GM18870 (cell line): ENCODE measurements at regions not wholly inside any gene's neighbourhood (a gene's known extent, or its start where the extent isn't known, plus 50 kb on each side); places are given as distances from the start of the nearest gene placed in this dataset.
A peak's percentile ranks its signal among the peaks of the same experiment; 100 is the strongest.

ENCODE experiments used
- ATAC-seq: cut with Tn5 transposase; IDR thresholded peaks from one replicate; pipeline ENCODE4 v1.9.1; 2021; ENCODE audit warnings: moderate library complexity; ENCODE audit not compliant: unreplicated experiment

DNA sequence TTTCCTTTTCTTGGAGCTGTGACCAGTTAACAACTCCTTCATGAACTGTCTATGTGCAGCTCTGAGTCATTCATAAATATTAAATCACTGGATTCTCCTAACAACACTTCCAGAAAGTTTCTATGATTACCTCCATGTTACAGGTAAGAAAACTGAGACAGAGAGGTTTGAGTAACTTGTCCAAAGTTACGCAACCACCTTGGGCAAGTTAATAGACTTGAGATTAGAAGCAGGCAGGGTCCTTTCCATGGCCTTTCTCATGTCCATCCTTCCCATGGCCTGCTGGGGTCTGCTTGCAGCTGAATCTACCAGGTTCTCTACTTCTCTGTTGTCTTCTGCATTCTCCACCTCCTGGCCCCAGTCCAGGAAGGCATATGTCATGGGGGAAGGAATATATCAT, 648.8 kb upstream of the MKI67 start:
- ATAC-seq: no peak

DNA sequence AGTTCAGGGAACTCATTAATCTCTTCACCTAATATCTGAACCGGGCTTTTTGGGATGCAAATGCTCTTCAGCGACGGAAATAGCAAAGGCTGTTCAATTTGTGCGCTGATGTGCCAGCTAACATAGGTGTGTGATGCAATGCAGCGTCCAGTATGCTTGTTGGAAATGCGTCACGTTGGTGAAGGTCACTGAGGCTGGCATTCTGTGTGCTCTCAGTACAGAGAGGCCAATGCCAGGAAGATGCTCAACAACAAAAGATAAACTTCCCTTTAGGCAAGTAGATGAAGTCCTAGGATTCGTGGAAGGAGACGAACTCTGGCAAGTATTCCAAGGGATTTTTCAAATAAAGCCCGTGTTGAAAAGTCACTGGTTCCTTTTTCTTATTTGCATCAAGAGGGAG, 649.5 kb upstream of the MKI67 start:
- no peak for ATAC-seq

DNA sequence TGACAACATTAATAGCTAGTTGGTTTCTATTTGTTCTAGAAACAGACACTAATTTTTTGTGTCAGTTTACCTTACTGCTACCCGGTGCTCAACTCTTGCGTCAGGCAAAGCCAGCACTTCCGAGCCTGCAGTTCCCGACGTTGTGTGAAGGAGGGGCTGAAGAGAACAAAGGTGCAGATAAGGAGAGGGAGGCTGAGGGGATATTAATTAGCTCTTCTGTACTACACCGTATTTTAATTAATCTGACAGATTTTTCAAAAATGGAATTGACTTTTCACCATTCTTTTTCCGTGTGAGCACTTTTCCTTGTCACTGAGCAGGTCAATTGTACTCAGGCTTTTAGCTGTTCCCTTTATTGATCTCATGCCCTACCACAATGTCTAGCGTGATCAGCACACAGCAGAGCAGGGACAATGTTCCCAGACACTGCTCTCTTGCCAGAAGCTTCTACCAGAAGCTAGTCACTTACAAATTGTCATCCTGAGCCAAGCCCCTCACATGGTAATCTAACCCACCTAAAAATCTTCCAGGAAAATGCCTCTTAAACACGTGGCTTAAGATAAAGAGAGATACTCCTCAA, 650.5 kb upstream of the MKI67 start:
- no peak for ATAC-seq

DNA sequence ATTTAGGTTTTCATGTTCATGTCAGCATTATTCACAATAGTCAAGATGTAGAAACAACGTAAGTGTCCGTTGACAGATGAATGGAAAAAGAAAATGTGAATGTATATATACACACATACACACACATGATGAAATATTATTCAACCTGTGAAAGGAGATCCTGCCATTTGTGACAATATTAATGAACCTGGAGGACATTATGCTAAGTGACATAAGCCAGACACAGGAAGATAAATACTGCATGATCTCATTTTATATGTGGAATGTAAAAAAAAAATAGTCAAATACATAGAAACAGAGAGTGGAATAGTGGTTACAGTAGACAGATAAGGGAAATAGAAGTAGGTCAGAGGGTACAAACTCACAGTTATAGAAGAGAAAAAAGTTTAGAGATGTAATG, 651.1 kb upstream of the MKI67 start:
- ATAC-seq: no peak

DNA sequence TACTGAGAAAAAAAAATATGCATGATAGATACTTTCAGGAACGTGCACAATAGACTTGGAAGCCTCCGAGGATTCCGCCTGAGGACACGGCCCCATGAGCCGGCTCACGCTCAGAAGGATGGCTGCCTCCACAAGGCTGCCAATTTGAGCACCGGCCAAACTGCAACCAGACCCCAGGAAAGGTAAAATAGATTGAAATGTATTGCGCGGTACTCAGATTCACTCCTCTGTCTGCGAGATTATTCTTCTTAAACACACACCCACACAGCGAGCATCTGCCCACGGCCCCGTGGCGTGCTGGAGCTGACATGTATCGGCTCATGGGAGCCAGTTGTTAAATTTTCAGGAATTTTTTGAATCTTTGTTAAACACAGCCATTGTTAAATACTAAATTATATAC, 653.2 kb upstream of the MKI67 start:
- ATAC-seq: no peak

DNA sequence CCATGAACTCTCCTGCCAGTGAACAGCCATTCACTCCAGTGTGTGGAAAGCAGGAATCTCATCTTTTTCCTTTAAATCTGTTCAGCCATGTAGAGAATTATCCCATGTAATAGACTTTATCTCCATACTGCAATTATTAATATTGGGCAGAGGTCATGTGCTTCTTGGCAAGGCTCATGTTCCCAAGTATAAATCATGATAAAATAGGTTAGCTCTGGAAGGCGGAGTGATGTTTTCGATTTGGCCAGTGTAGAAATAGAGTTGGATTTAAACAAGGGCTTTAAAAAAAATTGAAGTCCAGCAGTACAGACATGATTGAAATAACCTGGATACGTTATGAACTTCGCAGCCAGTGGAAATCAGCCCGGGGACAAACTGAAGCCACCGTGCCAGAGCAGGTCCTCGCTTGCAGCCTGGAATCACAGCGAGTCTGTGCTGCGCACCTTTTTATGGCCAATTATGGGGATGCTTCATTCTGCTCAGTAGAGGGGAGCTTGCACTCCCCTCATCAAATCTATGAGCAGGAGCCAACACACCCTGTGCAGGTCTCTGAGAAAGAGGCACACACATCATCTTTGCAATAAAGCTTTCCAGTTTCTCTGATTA, 654.0 kb upstream of the MKI67 start:
- no peak for ATAC-seq

DNA sequence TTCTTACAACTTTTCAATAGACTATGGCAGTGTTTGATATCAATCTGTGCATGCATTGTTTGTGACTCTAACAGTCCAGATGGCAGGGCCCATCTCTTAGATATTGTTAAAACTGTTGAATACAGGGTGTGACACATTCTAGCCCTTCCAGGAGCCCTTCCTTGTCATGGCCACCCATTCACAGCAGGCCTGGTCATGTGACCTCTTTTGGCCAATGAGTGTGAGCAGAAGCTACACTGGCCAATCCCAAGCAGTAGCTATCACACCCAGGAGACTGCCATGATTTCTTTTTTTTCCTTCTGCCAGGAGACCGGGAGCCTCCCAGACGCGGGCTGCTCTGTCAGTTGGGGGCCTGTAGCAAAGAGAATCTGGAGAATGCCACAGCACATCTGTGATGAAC, 655.4 kb upstream of the MKI67 start:
- no peak for ATAC-seq

DNA sequence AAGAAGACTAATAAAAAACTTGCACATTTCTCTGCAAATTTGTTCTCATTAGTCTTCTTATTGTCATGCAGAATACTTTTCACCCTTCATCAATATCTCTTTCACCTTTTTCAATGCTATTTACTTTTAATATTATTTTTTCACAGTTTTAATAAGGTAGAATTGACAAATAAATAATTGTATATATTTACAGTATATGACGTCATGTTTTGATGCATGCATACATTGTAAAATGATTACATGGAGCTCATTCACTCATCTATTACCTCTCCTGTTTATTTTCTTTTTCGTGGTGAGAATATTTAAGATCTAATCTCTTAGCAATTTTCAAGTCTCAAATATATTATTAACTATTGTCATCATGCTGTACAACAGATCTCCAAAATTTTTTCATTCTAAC, 658.2 kb upstream of the MKI67 start:
- ATAC-seq: no peak

DNA sequence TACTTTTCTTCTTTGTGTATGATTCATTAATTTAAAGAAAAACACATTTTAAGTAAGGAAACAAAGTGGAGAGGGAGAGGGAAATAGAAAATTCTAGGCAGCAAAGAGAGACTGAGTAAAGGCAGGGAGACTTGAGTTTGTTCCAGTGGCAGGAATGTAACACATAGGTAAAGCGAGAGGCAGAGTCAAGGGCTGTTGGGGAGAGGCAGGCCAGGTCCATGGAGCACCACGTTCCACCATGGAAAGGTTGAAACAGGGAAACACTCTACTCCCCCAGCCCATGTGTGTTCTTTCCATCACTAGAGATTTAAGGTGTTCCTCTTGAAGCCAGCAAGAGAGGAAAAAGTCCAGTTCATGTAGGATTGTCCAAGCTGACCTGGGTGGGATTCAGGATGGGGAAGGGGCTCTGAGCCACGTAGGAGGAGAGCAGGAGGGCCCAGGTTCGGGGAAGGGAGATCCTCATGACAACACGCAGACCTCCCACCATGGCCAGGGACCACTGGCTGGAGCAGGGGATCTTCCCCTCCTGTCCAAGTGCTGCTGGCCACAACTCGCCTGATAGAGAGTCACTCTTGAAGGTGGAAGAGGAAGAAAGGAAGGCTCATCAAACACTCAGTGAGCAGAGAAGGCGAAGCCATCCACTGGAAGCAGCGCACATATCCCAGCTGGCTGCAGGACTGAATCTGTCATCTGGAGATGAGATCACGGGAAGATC, 666.4 kb upstream of the MKI67 start:
- no peak for ATAC-seq

DNA sequence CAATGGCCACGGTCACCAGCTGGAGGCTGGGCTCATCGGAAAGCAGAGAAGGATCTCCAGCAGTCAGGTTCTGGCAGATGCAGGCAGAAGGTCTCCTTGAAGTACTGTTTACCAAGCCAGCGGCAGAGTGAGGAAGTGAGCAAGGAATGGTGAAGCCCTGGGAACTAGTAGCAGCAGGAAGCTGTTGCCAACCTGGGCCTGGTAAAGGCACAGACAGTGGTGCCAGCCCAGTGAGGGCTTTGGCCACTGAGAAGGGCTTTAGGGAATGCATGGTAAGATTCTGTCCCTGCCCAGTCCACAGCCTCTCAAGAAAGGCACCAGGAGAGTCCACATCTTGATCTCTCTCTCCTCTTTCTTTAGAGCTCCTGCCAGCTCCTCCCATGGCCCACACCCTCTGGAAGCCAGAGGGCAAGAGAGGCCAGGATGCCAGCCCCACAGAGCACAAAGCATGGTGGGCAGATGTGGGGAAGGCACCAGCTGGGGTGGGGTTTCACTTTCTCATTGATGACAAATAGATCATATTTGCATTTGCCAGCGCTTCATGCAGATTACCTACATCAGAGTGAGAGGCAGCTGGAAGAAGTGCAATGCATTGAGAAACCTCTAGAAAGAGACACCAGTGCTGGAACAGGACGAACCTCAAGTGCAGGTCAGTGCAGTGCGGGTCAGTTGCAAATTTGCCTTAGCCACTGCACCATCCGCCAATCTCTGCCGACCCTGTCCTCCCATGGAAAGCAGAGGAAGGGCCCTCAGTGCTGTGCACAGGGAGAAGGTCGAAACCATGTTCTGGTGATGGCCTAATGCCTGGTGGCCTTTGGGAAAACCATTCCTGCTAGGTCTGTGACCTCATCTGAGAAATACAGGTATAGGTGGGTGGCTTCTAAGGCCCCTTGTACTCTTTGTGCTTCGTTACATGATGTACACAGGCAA, 667.8 kb upstream of the MKI67 start:
- ATAC-seq: no peak

DNA sequence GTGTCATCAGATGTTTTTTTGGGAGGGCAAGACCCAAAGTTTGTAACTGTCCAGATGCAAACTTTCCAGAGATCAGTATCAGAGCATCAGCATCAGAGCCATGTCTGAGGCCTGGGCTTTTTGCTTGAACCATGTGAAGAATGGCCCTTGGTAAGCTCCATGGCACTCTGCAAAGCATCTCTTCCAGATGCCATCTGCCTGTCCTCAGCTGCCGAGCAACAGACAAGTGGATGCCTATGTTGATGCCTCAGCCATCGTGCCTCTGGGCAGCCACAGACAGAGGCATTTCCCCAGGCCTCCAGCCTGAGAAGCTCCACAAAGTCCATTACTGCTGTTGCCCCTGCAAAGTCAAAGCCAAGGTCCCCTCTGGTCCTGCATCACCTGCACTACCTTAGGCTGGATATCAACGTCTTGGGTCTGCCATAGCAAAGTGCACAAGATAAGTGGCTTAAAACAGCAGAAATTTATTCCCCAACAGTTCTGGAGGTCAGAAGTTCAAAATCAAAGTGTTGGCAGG, 670.2 kb upstream of the MKI67 start:
- no peak for ATAC-seq

DNA sequence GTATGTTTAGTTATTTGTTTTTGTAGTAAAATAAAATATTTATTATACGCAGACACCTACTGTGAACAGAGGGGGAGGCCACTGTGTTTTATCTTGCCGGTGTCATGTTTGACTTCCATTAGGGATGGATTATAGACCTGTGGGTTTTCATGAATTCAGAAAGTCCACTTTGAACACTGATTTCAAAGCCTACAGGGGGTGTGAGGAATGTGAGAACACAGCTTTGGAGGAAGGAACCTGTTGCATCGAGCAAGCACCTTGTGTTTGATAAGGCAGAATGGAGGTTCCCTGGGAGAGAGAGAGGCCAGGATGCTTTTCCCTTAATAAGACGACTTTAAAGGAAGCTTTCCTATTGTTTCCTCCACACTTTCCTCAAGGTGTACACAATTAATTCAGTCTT, 665.0 kb upstream of the MGMT start:
- ATAC-seq: no peak

DNA sequence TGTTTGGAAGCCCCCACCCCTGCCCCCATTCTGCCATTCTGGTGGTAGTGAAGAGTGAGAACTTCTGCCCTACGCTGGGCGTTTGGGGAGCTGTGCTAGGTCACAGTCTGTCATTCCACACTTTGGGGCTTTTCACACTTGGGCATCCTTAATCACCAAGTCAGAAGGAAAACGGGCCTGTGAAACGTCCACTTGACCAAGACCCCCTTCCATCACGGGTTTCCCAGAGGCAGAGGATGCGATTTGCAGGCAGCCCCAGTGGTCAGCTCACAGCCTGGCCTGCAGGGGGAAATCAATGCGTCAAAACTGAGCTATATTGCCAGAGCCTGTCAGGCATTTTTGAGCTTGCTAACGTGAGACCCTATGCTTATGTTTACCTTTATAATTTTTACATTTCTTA, 663.3 kb upstream of the MGMT start:
- no peak for ATAC-seq

DNA sequence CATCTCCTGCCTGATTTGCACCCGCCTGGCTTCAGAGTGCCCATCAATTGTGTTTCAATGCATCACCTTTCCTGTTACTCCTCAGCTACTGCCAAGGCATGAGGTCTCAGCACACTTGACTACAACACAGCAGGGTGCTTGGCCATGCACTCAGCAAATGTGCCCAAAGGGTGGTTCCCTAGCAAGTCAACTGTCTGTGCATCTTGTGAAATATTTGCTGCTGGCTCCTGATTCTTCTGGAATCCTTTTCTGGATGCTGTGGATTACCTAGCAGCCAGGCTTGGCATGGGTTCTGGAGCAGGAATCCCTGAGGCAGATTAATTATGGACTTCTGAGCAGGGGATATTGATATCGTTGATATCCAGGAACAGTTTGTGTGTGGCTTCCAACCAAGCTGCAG, 662.6 kb upstream of the MGMT start:
- no peak for ATAC-seq

DNA sequence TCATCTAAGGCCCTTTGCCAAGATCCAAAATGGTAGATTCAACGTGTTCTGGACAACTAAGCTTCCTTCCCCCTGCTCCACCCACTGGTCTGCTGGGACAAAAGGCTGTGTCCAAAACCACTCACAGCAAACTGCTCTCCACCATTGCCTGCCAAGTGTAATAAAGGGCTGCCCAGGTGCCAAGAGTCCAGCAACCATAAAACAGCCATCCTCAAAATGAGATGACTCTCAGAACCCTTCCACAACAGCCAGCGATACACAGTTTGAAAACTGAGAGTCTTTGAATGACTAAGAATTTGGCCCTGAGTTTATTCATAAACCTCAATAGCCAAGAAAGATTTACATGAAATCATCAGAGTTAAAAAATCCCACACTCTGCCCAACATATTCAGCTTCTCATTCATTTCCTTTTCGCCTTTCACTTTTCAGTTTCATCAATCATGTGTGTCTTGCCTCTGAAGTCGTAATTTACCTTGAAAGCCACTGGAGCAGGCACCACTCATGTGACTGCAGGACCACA, 658.1 kb upstream of the MGMT start:
- ATAC-seq: peak; percentile 83

DNA sequence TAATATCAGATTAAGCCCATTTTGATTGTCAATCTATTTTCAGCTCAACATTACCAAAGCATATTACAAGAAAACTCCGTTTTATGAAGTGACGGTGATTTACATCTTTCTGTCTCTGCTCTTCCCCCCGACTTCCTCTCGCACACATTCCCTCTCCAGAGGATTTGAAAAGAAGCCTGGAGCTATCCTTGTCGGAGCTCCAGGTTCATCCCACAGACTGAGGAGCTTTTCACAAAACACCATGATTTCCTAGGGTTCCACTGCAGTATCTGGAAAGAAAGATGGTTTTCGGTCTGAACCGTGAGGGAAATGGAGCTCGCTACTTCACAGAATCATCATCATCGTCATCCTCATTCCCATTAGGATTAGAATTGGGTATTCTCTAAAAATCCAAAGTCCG, 655.5 kb upstream of the MGMT start:
- ATAC-seq: no peak

DNA sequence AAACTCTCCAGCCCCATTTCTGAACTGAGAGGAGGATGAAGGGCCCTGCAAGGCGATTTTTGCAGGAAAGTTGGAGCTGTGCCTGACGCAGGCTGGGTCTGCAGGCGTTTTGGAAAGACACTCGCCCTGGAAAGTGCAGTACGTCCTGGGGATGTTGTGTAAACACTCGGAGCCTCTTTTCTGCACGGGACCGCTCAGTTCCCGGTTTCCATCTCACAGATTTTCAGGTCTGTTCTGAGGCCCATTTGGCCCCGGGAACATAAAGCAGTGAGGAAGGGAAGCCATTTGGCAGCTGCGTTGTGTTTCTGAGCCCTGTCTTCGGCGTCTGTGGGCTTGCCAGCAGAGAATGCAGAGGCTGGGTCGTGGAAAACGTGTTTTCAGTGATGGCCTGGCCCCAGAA, 655.0 kb upstream of the MGMT start:
- ATAC-seq: no peak

DNA sequence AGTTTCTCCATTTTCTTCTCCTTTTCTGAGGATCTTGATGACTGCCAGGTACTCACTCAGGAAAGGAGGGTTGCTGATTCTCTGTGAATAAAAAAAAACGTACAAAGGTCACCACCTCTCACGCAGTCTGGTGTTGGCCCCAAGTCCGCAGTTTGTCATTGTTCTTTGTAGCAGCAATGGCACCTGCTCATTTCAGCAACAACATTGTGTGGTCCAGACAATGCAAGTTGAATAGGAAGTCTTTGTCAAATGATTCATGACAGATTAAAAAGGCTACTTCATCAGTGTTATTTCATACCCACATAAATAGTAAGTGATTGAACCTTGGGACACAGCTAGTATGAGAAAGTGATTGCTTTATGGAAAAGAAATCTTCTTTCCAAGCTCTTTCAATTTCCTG, 653.5 kb upstream of the MGMT start:
- no peak for ATAC-seq

DNA sequence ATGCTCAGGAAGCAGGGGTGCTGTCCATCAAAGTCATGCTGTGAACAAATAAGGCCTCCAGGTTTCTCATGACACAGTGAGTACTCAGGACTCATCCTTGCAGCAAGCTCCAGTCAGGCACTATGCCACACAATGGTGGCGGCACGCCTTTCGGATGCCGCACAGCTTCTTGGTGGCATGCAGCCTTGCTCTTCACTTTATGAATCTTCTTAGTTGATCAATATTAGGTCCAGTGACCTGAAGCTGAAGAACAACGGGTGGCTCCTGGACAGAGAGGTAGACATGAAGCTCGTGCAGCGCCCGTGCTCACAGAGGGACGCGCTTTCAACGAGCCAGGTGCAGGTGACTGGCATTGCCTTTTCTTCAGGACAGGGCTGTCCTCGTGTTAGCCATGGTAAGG, 653.0 kb upstream of the MGMT start:
- no peak for ATAC-seq

DNA sequence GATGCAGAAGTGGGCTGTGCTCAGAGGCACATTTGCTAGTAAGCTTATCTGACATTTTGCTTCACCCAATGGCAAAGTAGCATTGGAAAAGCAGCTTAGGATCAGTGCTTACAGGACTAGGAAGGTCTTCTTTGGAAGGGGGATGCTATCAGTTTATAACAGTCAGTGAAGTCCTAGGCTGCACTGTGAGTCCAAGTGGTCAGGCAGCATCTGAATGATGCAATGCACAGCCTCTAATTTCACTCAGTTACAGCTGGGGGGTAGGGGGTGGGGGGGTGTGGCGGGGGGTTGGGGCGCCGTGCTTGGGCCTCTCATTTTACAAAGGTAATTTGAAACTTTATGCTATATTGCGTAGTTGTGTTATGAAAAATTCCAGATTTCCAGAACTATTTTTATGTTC, 652.3 kb upstream of the MGMT start:
- ATAC-seq: no peak

DNA sequence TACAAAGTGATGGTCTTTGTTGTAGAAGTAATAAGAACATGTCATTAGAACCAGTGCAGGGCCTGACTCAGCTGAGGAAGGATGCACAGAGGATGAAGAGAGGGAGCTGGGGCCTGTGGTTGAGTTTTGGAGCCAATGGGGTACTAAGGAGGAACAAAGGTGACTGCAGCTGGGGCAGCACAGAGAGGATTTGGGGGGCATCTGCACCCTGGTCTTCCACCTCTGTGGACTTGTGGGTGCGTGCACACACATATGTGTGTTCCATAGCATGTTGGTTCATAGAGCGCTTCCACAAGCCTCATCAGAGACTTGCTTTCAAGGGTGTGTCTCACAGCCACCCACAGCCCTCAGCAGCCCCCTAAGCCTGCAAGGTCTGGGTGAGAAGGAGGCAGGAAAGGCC, 650.3 kb upstream of the MGMT start:
- ATAC-seq: no peak
